GM12891 (cell line): ENCODE measurements at regions not wholly inside any gene's neighbourhood (a gene's known extent, or its start where the extent isn't known, plus 50 kb on each side); places are given as distances from the start of the nearest gene placed in this dataset.

ENCODE experiments used
- POLR2A ChIP-seq: IDR thresholded peaks from 2 replicates; pipeline ENCODE4 v1.6.1; 2011; ENCODE audit warnings: low read depth, low read length, control low read depth
- POLR2AphosphoS5 ChIP-seq: IDR thresholded peaks from 2 replicates; pipeline ENCODE4 v1.6.1; 2011; ENCODE audit warnings: low read depth, low read length, control low read depth

GRCh38 chr10:90304533-90304932 is 553.3 kb downstream of the HTR7 start:
- TF ChIP-seq POLR2AphosphoS5, result no peak
- no peak for TF ChIP-seq POLR2A
